ENCODE measurements at regions not wholly inside any gene's neighbourhood (a gene's known extent, or its start where the extent isn't known, plus 50 kb on each side); places are given as distances from the start of the nearest gene placed in this dataset.

GRCh38 chr2:198795419-198795818 lies 662.3 kb downstream of the SATB2 start:
- DNase-seq (ENCODE audit: low spot score), result no peak

GRCh38 chr2:198791623-198792022 lies 666.1 kb downstream of the SATB2 start:
- no peak for DNase-seq (ENCODE audit: low spot score)

GRCh38 chr2:198788676-198789075 lies 669.1 kb downstream of the SATB2 start:
- DNase-seq (ENCODE audit: low spot score), result no peak

- no peak for DNase-seq (ENCODE audit: low spot score)
Measured at GRCh38 chr2:198782734-198783133, 675.0 kb downstream of the SATB2 start.

- no peak for DNase-seq (ENCODE audit: low spot score)
Measured at GRCh38 chr2:198776616-198777406, 680.9 kb downstream of the SATB2 start.

GRCh38 chr2:198775737-198776136 lies 682.0 kb downstream of the SATB2 start:
- DNase-seq (ENCODE audit: low spot score), result no peak

- DNase-seq (ENCODE audit: low spot score), result no peak
Measured at GRCh38 chr2:198774576-198774975, 683.2 kb downstream of the SATB2 start.

- DNase-seq (ENCODE audit: low spot score), result no peak
Measured at GRCh38 chr2:198767694-198768093, 690.0 kb downstream of the SATB2 start.

- DNase-seq (ENCODE audit: low spot score), result no peak
Measured at GRCh38 chr2:198763793-198764192, 693.9 kb downstream of the SATB2 start.

GRCh38 chr2:198762441-198762840 lies 695.3 kb downstream of the SATB2 start:
- no peak for DNase-seq (ENCODE audit: low spot score)

- no peak for DNase-seq (ENCODE audit: low spot score)
Measured at GRCh38 chr2:198757069-198757468, 700.7 kb downstream of the SATB2 start.

- DNase-seq (ENCODE audit: low spot score), result no peak
Measured at GRCh38 chr2:198756166-198756565, 701.6 kb downstream of the SATB2 start.

GRCh38 chr2:198753101-198753500 lies 704.6 kb downstream of the SATB2 start:
- no peak for DNase-seq (ENCODE audit: low spot score)

- no peak for DNase-seq (ENCODE audit: low spot score)
Measured at GRCh38 chr2:198749364-198749763, 708.4 kb downstream of the SATB2 start.

GRCh38 chr2:198731842-198732399 lies 725.8 kb downstream of the SATB2 start:
- no peak for DNase-seq (ENCODE audit: low spot score)

- no peak for DNase-seq (ENCODE audit: low spot score)
Measured at GRCh38 chr2:198720266-198720665, 737.5 kb downstream of the SATB2 start.

GRCh38 chr2:198717451-198717850 lies 740.3 kb downstream of the SATB2 start:
- no peak for DNase-seq (ENCODE audit: low spot score)

- DNase-seq (ENCODE audit: low spot score), result no peak
Measured at GRCh38 chr2:198715302-198715835, 742.4 kb downstream of the SATB2 start.

- DNase-seq (ENCODE audit: low spot score), result no peak
Measured at GRCh38 chr2:198712485-198712884, 745.3 kb downstream of the SATB2 start.

- no peak for DNase-seq (ENCODE audit: low spot score)
Measured at GRCh38 chr2:198711484-198711883, 746.3 kb downstream of the SATB2 start.

GRCh38 chr2:198710562-198710961 lies 747.2 kb downstream of the SATB2 start:
- no peak for DNase-seq (ENCODE audit: low spot score)

- DNase-seq (ENCODE audit: low spot score), result no peak
Measured at GRCh38 chr2:198706476-198707082, 751.2 kb downstream of the SATB2 start.

GRCh38 chr2:198703281-198703680 lies 754.5 kb downstream of the SATB2 start:
- no peak for DNase-seq (ENCODE audit: low spot score)
